Thoracic aorta (tissue), 2 donors: ENCODE measurements at regions not wholly inside any gene's neighbourhood (a gene's known extent, or its start where the extent isn't known, plus 50 kb on each side); places are given as distances from the start of the nearest gene placed in this dataset.

Experiments used
- ATAC-seq: fragments of 150-250 bp; one replicate; pipeline ENCODE4 v1.8.0; 2017; ENCODE audit warnings: low read depth; ENCODE audit not compliant: insufficient number of reproducible peaks, low FRiP score
- DNase-seq: peaks from one replicate; pipeline ENCODE4 v3.0.0-alpha.2; 2020; ENCODE audit warnings: low spot score
- H3K27ac ChIP-seq, 2 donors: fragments of 200-600 bp; sonication (generic); 1 replicate in 1 of 2; 2 replicates in 1 of 2; pipeline ENCODE4 v1.5.1; 2016; ENCODE audit warnings: mild to moderate bottlenecking in 2 of 2, moderate library complexity in 2 of 2
- H3K27me3 ChIP-seq: fragments of 200-600 bp; sonication (generic); replicated peaks from 2 replicates; pipeline ENCODE4 v1.6.0; 2016; ENCODE audit warnings: mild to moderate bottlenecking; ENCODE audit not compliant: insufficient read depth
- H3K36me3 ChIP-seq: fragments of 200-600 bp; sonication (generic); one replicate; pipeline ENCODE4 v1.5.1; 2016
- H3K4me1 ChIP-seq, 2 donors: fragments of 200-600 bp; sonication (generic); 1 replicate in 1 of 2; 2 replicates in 1 of 2; pipeline versions ENCODE4 v1.5.1 to v1.6.0; 2016; ENCODE audit warnings: low read depth in 2 of 2, mild to moderate bottlenecking in 1 of 2; ENCODE audit not compliant: control insufficient read depth in 1 of 2
- H3K4me3 ChIP-seq: fragments of 200-600 bp; sonication (generic); 2 replicates; pipeline ENCODE4 v1.5.1; 2016; ENCODE audit warnings: mild to moderate bottlenecking
- H3K9me3 ChIP-seq: fragments of 200-600 bp; sonication (generic); 2 replicates; pipeline ENCODE4 v1.5.1; 2016
- CTCF ChIP-seq: fragments of 200-600 bp; sonication (generic); IDR thresholded peaks from one replicate; pipeline ENCODE4 v1.5.1; 2019; ENCODE audit warnings: antibody characterized with exemption

GRCh38 chr15:97030251-97030650, 699.8 kb downstream of the NR2F2 start:
- no peak for DNase-seq
- TF ChIP-seq CTCF = no peak
- Histone ChIP-seq H3K9me3 (no peaks in the 10 kb centered on the region), H3K4me3 (no peak overlapping the region), H3K27me3 (no peaks in the 10 kb centered on the region), H3K27ac (no peak overlapping the region), H3K4me1 (no peaks in the 10 kb centered on the region), H3K36me3 (no peaks in the 10 kb centered on the region)
- no peak for ATAC-seq

- H3K4me1 ChIP-seq = no peaks in the 10 kb centered on the region
Observed at GRCh38 chr15:97036301-97036700, 705.8 kb downstream of the NR2F2 start.

GRCh38 chr15:97037080-97037479, 706.6 kb downstream of the NR2F2 start:
- H3K27ac ChIP-seq = no peak overlapping the region
- no peaks in the 10 kb centered on the region for H3K9me3 ChIP-seq
- ATAC-seq (no peak), DNase-seq (no peak)
- no peak overlapping the region for H3K4me3 ChIP-seq
- H3K36me3 ChIP-seq = no peaks in the 10 kb centered on the region
- H3K27me3 ChIP-seq = no peaks in the 10 kb centered on the region
- H3K4me1 ChIP-seq = no peaks in the 10 kb centered on the region
- no peak for TF ChIP-seq CTCF

More at GRCh38 chr15:97036301-97036700, 705.8 kb downstream of the NR2F2 start:
- Histone ChIP-seq H3K9me3 (no peaks in the 10 kb centered on the region), H3K36me3 (no peaks in the 10 kb centered on the region), H3K27ac (no peak overlapping the region), H3K4me3 (no peak overlapping the region), H3K27me3 (no peaks in the 10 kb centered on the region)
- ATAC-seq = no peak
- no peak for DNase-seq
- TF ChIP-seq CTCF = no peak

- Histone ChIP-seq H3K27ac (no peak overlapping the region), H3K27me3 (no peaks in the 10 kb centered on the region), H3K9me3 (no peaks in the 10 kb centered on the region), H3K4me3 (no peak overlapping the region), H3K36me3 (no peaks in the 10 kb centered on the region), H3K4me1 (no peaks in the 10 kb centered on the region)
- ATAC-seq (no peak), DNase-seq (no peak)
- TF ChIP-seq CTCF = no peak
Observed at GRCh38 chr15:97045666-97046421, 715.3 kb downstream of the NR2F2 start.

- Histone ChIP-seq H3K4me3 (no peak overlapping the region), H3K4me1 (no peaks in the 10 kb centered on the region), H3K36me3 (no peaks in the 10 kb centered on the region), H3K27ac (no peak overlapping the region), H3K9me3 (no peaks in the 10 kb centered on the region), H3K27me3 (no peaks in the 10 kb centered on the region)
- DNase-seq (no peak), ATAC-seq (no peak)
- TF ChIP-seq CTCF = no peak
Observed at GRCh38 chr15:97052513-97052912, 722.0 kb downstream of the NR2F2 start.
